Upper lobe of left lung (tissue), 6 donors: ENCODE measurements at regions not wholly inside any gene's neighbourhood (a gene's known extent, or its start where the extent isn't known, plus 50 kb on each side); places are given as distances from the start of the nearest gene placed in this dataset.

Experiments used
- ATAC-seq, 2 donors: fragments of 200-7000 bp; cut with Tn5 transposase; one replicate each; pipeline ENCODE4 v1.9.1; 2022; ENCODE audit warnings: mild to moderate bottlenecking in 2 of 2, moderate library complexity in 2 of 2; ENCODE audit not compliant: low FRiP score in 2 of 2
- DNase-seq, 2 donors: peaks; one replicate each; pipeline ENCODE4 v3.0.0-alpha.2; 2019 to 2020
- H3K27ac ChIP-seq, 4 donors: fragments of 200-600 bp; sonication (generic); one replicate each; pipeline ENCODE4 v1.5.1; 2016 to 2019
- H3K27me3 ChIP-seq, 4 donors: fragments of 200-600 bp; sonication (generic); one replicate each; pipeline ENCODE4 v1.5.1; 2017 to 2019
- H3K36me3 ChIP-seq, 4 donors: fragments of 200-600 bp; sonication (generic); one replicate each; pipeline ENCODE4 v1.5.1; 2016 to 2019
- H3K4me1 ChIP-seq, 4 donors: fragments of 200-600 bp; sonication (generic); one replicate each; pipeline ENCODE4 v1.5.1; 2018 to 2019
- H3K4me3 ChIP-seq, 4 donors: fragments of 200-600 bp; sonication (generic); one replicate each; pipeline ENCODE4 v1.5.1; 2017 to 2019; ENCODE audit warnings: mild to moderate bottlenecking in 2 of 4, moderate library complexity in 1 of 4
- H3K9me3 ChIP-seq, 4 donors: fragments of 200-600 bp; sonication (generic); one replicate each; pipeline ENCODE4 v1.5.1; 2018 to 2019
- CTCF ChIP-seq, 6 experiments: fragments of 450-650 bp in 4 of 6; fragments of 200-600 bp in 2 of 6; sonication (generic) in 2 of 6; IDR thresholded peaks; one replicate each; pipeline ENCODE4 v1.5.1; 2016 to 2019; ENCODE audit warnings: antibody characterized with exemption in 6 of 6
- EP300 ChIP-seq, 4 donors: sonication (generic); formaldehyde crosslinking; IDR thresholded peaks; one replicate each; pipeline ENCODE4 v1.5.1; 2017; ENCODE audit warnings: antibody characterized with exemption in 4 of 4, control low read depth in 2 of 4
- POLR2A ChIP-seq, 4 donors: fragments of 450-650 bp; IDR thresholded peaks; one replicate each; pipeline ENCODE4 v1.5.1; 2016 to 2017; ENCODE audit warnings: antibody characterized with exemption in 4 of 4, mild to moderate bottlenecking in 2 of 4
- POLR2AphosphoS5 ChIP-seq, 2 donors: sonication (generic); formaldehyde crosslinking; IDR thresholded peaks; one replicate each; pipeline ENCODE4 v1.5.1; 2017; ENCODE audit warnings: antibody characterized with exemption in 2 of 2
- WGBS, 2 donors: methylation state at CpG; one replicate each; pipeline ENCODE4 v1.1.5; 2017 to 2018; 5-methylcytosine and 5-hydroxymethylcytosine counted together
- donor health status: DM: no; HTN: no; CAD: no; lungs with moderate emphysema.
- donor health status: DM: no; HTN: yes; CAD: no; lungs with severe emphysema.

- Histone ChIP-seq H3K27me3 (no peaks in the 10 kb centered on the region), H3K36me3 (no peaks in the 10 kb centered on the region), H3K4me3 (no peak overlapping the region), H3K9me3 (peaks cover 0 to 9% (median 3%) of the 10 kb centered on the region in 4 donors), H3K27ac (no peak overlapping the region), H3K4me1 (no peaks in the 10 kb centered on the region)
- WGBS, 2 donors: 38 to 48% methylated on average over 2 of the region's 2 CpGs
- TF ChIP-seq POLR2A (IDR thresholded peaks at IDR 0.05) (no peak), POLR2AphosphoS5 (IDR thresholded peaks at IDR 0.05) (no peak), EP300 (IDR thresholded peaks at IDR 0.05) (no peak)
- DNase-seq: no peak
- ATAC-seq: no peak
These were observed 266.3 kb downstream of the LRIG3 start for GRCh38 chr12:58654021-58654420.

- Histone ChIP-seq H3K4me3 (no peak overlapping the region), H3K36me3 (no peaks in the 10 kb centered on the region), H3K27ac (no peak overlapping the region), H3K27me3 (no peaks in the 10 kb centered on the region), H3K4me1 (no peaks in the 10 kb centered on the region), H3K9me3 (peaks cover 0 to 9% (median 3%) of the 10 kb centered on the region in 4 donors)
- ATAC-seq: peak in 1 of 2 donors; percentile 12
- WGBS, 2 donors: 86 to 100% methylated on average over 3 to 6 of the region's 6 CpGs
- peak in 1 of 2 donors; percentile 53 for DNase-seq
- TF ChIP-seq EP300 (IDR thresholded peaks at IDR 0.05) (no peak), POLR2AphosphoS5 (IDR thresholded peaks at IDR 0.05) (no peak), CTCF (IDR thresholded peaks at IDR 0.05) (no peak), POLR2A (IDR thresholded peaks at IDR 0.05) (no peak)
These were observed 264.9 kb downstream of the LRIG3 start for GRCh38 chr12:58655375-58655774.

- TF ChIP-seq CTCF (IDR thresholded peaks at IDR 0.05) (no peak), EP300 (IDR thresholded peaks at IDR 0.05) (no peak), POLR2A (IDR thresholded peaks at IDR 0.05) (no peak), POLR2AphosphoS5 (IDR thresholded peaks at IDR 0.05) (no peak)
- Histone ChIP-seq H3K4me1 (no peaks in the 10 kb centered on the region), H3K27me3 (no peaks in the 10 kb centered on the region), H3K4me3 (no peak overlapping the region), H3K9me3 (peaks cover 0 to 9% (median 3%) of the 10 kb centered on the region in 4 donors), H3K27ac (no peak overlapping the region), H3K36me3 (no peaks in the 10 kb centered on the region)
- ATAC-seq (peak; percentile 34 to 55), DNase-seq (no peak)
- WGBS, 2 donors: 83 to 89% methylated on average over 2 to 3 of the region's 3 CpGs
These were observed 263.9 kb downstream of the LRIG3 start for GRCh38 chr12:58656254-58657009.

GRCh38 chr12:58657190-58657589 lies 263.1 kb downstream of the LRIG3 start:
- Histone ChIP-seq H3K4me3 (no peak overlapping the region), H3K27me3 (no peaks in the 10 kb centered on the region), H3K27ac (no peak overlapping the region), H3K4me1 (no peaks in the 10 kb centered on the region), H3K36me3 (no peaks in the 10 kb centered on the region), H3K9me3 (peaks cover 0 to 9% (median 3%) of the 10 kb centered on the region in 4 donors)
- no peak for DNase-seq
- ATAC-seq: no peak
- TF ChIP-seq POLR2A (IDR thresholded peaks at IDR 0.05): no peak
- WGBS, 2 donors: 61 to 71% methylated on average over 1 of the region's 1 CpG

GRCh38 chr12:58665375-58665774 lies 254.9 kb downstream of the LRIG3 start:
- 83 to 88% methylated on average over 2 of the region's 2 CpGs for WGBS, 2 donors
- ATAC-seq: no peak
- TF ChIP-seq POLR2AphosphoS5 (IDR thresholded peaks at IDR 0.05): no peak
- TF ChIP-seq CTCF (IDR thresholded peaks at IDR 0.05): no peak
- no peak for TF ChIP-seq EP300 (IDR thresholded peaks at IDR 0.05)
- no peak for TF ChIP-seq POLR2A (IDR thresholded peaks at IDR 0.05)

GRCh38 chr12:58668233-58668632 lies 252.1 kb downstream of the LRIG3 start:
- ATAC-seq (no peak), DNase-seq (no peak)
- Histone ChIP-seq H3K36me3 (no peaks in the 10 kb centered on the region), H3K27me3 (no peaks in the 10 kb centered on the region), H3K9me3 (no peaks in the 10 kb centered on the region), H3K4me1 (no peaks in the 10 kb centered on the region), H3K27ac (no peak overlapping the region), H3K4me3 (no peak overlapping the region)
- TF ChIP-seq EP300 (IDR thresholded peaks at IDR 0.05): no peak
- TF ChIP-seq POLR2A (IDR thresholded peaks at IDR 0.05): no peak
- 93 to 94% methylated on average over 3 of the region's 3 CpGs for WGBS, 2 donors

More at GRCh38 chr12:58665375-58665774, 254.9 kb downstream of the LRIG3 start:
- H3K9me3 ChIP-seq: no peaks in the 10 kb centered on the region
- H3K36me3 ChIP-seq: no peaks in the 10 kb centered on the region
- DNase-seq: no peak
- H3K27ac ChIP-seq: no peak overlapping the region
- no peaks in the 10 kb centered on the region for H3K4me1 ChIP-seq
- H3K4me3 ChIP-seq: no peak overlapping the region
- no peaks in the 10 kb centered on the region for H3K27me3 ChIP-seq
